MCF 10A (cell line): ENCODE measurements at regions not wholly inside any gene's neighbourhood (a gene's known extent, or its start where the extent isn't known, plus 50 kb on each side); places are given as distances from the start of the nearest gene placed in this dataset.
A peak's percentile ranks its signal among the peaks of the same experiment; 100 is the strongest.

Experiments
- BruUV-seq: library from RNA; stranded (reverse); fragments of 400-500 nt; replicated peaks from 2 replicates; lab custom pipeline; 2021; lab: Mats Ljungman, UMichigan
- CTCF ChIA-PET: fragments of 300-600 bp; sonication (Branson Sonifier 250); formaldehyde crosslinking; extraction: SDS; loops from one replicate; lab custom pipeline; 2021; ENCODE audit warnings: antibody characterized with exemption, inconsistent platforms; lab: Yijun Ruan, JAX
- POLR2A ChIA-PET: fragments of 300-600, 350-650 bp; sonication (Branson Sonifier 250); formaldehyde crosslinking; extraction: SDS; loops from one replicate; lab custom pipeline; 2020; ENCODE audit warnings: antibody characterized with exemption, inconsistent platforms; lab: Yijun Ruan, JAX
- DNase-seq: peaks from one replicate; pipeline ENCODE4 v3.0.0-alpha.2; 2018; ENCODE audit not compliant: unreplicated experiment
- H3K27ac Mint-ChIP-seq: one replicate; pipeline ENCODE4 v1.8.0; 2022; ENCODE audit warnings: mild to moderate bottlenecking, low read depth, mixed read lengths; ENCODE audit not compliant: unreplicated experiment
- H3K27me3 Mint-ChIP-seq: one replicate; pipeline ENCODE4 v1.8.0; 2022; ENCODE audit warnings: mixed read lengths; ENCODE audit not compliant: insufficient read depth, unreplicated experiment
- H3K36me3 Mint-ChIP-seq: one replicate; pipeline ENCODE4 v1.8.0; 2022; ENCODE audit warnings: mild to moderate bottlenecking, moderate library complexity, mixed read lengths; ENCODE audit not compliant: insufficient read depth, unreplicated experiment
- H3K4me1 Mint-ChIP-seq: one replicate; pipeline ENCODE4 v1.8.0; 2022; ENCODE audit warnings: mixed read lengths; ENCODE audit not compliant: insufficient read depth, unreplicated experiment
- H3K4me3 Mint-ChIP-seq: one replicate; pipeline ENCODE4 v1.8.0; 2022; ENCODE audit warnings: mild to moderate bottlenecking, moderate library complexity, mixed read lengths; ENCODE audit not compliant: unreplicated experiment
- H3K9me3 Mint-ChIP-seq: one replicate; pipeline ENCODE4 v1.8.0; 2022; ENCODE audit warnings: mixed read lengths; ENCODE audit not compliant: unreplicated experiment
- CTCF ChIP-seq: fragments of 200-600 bp; IDR thresholded peaks from one replicate; pipeline ENCODE4 v1.8.0; 2022; ENCODE audit warnings: antibody characterized with exemption, mild to moderate bottlenecking; ENCODE audit not compliant: unreplicated experiment
- intact Hi-C: fragments of 100-400 bp; cut with micrococcal nuclease; formaldehyde crosslinking; loops from 2 replicates; pipeline ENCODE4 v1.14.1; 2022

DNA sequence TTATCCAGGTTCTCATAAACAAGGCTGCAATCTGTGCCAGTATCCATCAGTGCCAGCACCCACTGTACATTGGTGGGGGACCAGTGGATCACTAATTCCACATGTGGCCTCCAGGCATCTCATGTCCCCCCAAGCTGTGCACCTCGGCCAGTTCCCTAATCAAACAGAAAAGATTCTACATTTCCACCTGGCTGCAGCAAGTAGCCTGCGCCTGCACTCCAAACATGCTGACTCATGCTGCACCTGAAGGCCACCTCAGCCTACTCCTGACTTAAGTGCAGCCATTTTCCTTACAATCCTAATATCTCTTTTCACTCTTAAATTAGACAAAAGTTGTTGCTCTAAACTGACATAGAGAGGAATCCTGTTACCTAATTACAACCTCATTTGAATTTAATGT, 729.4 kb upstream of the MIR17HG start:
- Mint-ChIP-seq H3K4me1 (peaks cover 7% of the 10 kb centered on the region), H3K36me3 (no peaks in the 10 kb centered on the region), H3K9me3 (no peaks in the 10 kb centered on the region), H3K27me3 (no peaks in the 10 kb centered on the region), H3K27ac (no peak overlapping the region), H3K4me3 (no peak overlapping the region)
- intact Hi-C loops, result no loop called here
- TF ChIP-seq CTCF, result no peak
- ChIA-PET POLR2A (no interaction called here), CTCF (no interaction called here)
- no TSS peak for BruUV-seq
- no peak for DNase-seq

GRCh38 chr13:90622541-90622940, 724.9 kb upstream of the MIR17HG start:
- H3K27ac Mint-ChIP-seq, result peak overlapping the region; percentile 53
- peaks cover 8% of the 10 kb centered on the region for H3K4me1 Mint-ChIP-seq
- no peak for DNase-seq
- no TSS peak for BruUV-seq
- H3K4me3 Mint-ChIP-seq, result no peak overlapping the region
- TF ChIP-seq CTCF, result no peak
- no peaks in the 10 kb centered on the region for H3K27me3 Mint-ChIP-seq
- H3K36me3 Mint-ChIP-seq, result no peaks in the 10 kb centered on the region
- no peaks in the 10 kb centered on the region for H3K9me3 Mint-ChIP-seq
- CTCF ChIA-PET, result interaction anchor here (0.7 kb wide), 1 partner anchor 12 kb away, joined by 3 read pairs; no protein-coding TSS in a partner anchor
- POLR2A ChIA-PET, result no interaction called here
- intact Hi-C loops, result no loop called here

DNA sequence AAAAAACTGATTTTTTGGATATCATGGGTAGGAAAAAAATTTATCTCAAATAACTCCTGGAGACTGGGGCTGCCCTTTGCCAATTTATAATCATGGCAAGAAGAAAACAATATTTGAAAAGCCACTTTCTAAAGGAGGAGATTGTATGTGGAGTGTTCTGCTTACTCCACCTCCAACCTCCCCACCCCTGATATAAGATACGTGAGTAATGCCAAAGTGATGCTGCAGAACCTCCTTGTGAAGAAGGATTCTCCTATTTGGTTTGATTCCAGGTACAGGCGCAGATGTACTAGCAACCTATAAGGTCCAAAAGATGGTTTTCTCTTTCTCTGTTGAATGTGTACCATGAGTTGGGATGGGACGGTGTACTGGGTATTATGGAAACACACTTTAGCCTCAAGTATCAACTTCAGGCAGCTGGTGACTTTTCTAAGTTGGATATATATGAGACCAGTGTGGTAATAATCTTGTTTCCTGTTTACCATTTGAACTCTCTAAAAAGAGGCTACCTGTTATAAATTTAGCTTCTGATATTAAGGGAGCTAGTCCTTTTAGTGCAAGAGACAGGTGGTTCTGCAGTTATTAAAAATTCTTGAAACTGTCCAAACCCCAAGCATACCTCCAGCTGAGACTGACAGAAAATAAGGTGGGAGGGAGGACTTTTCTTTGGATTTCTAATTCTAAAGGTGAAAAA, 724.0 kb upstream of the MIR17HG start:
- no peak overlapping the region for H3K27ac Mint-ChIP-seq
- intact Hi-C loops, result no loop called here
- BruUV-seq, result no TSS peak
- DNase-seq, result no peak
- no peaks in the 10 kb centered on the region for H3K36me3 Mint-ChIP-seq
- no peak for TF ChIP-seq CTCF
- H3K27me3 Mint-ChIP-seq, result no peaks in the 10 kb centered on the region
- CTCF ChIA-PET, result no interaction called here
- H3K9me3 Mint-ChIP-seq, result no peaks in the 10 kb centered on the region
- peaks cover 8% of the 10 kb centered on the region for H3K4me1 Mint-ChIP-seq
- no peak overlapping the region for H3K4me3 Mint-ChIP-seq
- POLR2A ChIA-PET, result no interaction called here

GRCh38 chr13:90627813-90628212, 719.7 kb upstream of the MIR17HG start:
- no TSS peak for BruUV-seq
- intact Hi-C loops, result no loop called here

More at GRCh38 chr13:90627813-90628212, 719.7 kb upstream of the MIR17HG start:
- no peak overlapping the region for H3K27ac Mint-ChIP-seq
- TF ChIP-seq CTCF, result no peak
- no peaks in the 10 kb centered on the region for H3K36me3 Mint-ChIP-seq
- ChIA-PET POLR2A (no interaction called here), CTCF (no interaction called here)
- H3K9me3 Mint-ChIP-seq, result no peaks in the 10 kb centered on the region
- no peak for DNase-seq
- H3K4me3 Mint-ChIP-seq, result no peak overlapping the region
- H3K27me3 Mint-ChIP-seq, result no peaks in the 10 kb centered on the region
- H3K4me1 Mint-ChIP-seq, result peaks cover 4% of the 10 kb centered on the region
